Stimulated activated CD4-positive, alpha-beta T cell treated with anti-CD3 and anti-CD28 coated beads, TNF-alpha, amount 100 ng/mL, for 48 hours (primary cell): ENCODE measurements at regions not wholly inside any gene's neighbourhood (a gene's known extent, or its start where the extent isn't known, plus 50 kb on each side); places are given as distances from the start of the nearest gene placed in this dataset.
"Not testable (repeated sequence)": the region's sequence is repeated elsewhere in the genome, so short reads cannot be mapped to it uniquely, and the experiment has no call there.

Experiments used
- DNase-seq, 3 donors: peaks; one replicate each; pipeline ENCODE4 v3.0.0-alpha.2; 2020; ENCODE audit warnings: low read depth in 3 of 3

DNA sequence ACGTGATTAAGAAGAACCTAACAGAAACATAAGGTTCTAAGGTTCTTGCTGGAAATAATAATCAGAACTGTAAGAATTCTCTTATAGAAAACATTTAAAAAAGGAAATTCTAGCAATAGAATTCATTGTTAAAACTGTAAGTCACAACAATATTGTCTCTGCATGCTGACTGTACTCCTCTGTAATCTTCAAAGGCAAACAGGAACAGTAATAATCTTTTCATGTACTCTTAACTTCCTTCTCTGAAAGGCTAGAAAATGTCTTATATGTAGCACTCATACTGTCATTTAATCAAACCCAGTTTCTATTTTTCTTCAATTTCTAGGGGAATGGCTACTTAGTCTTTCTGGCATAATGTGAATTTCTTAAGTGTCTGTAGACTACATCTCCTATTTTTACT lies 103.5 kb upstream of the AGAP9 start:
- not testable (repeated sequence) for DNase-seq

DNA sequence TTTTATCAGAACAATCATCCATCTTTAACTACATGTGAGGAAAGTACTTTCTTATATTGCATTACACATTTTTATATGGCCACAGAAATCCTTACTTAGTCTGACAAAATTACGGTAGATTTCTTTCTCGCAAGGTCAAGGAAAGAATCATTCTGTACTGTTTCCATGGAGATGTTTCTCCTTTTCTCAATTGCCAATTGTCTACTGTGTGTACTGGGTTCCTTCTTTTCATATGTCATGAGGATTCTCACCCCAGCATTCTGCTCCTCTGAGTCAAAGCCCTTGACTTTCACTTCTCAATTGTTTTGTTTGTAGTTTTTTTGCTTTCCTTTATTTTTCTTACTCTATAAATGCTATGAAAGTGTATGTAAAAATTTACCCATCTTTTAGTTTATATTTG lies 99.3 kb upstream of the AGAP9 start:
- DNase-seq, result not testable (repeated sequence)

DNA sequence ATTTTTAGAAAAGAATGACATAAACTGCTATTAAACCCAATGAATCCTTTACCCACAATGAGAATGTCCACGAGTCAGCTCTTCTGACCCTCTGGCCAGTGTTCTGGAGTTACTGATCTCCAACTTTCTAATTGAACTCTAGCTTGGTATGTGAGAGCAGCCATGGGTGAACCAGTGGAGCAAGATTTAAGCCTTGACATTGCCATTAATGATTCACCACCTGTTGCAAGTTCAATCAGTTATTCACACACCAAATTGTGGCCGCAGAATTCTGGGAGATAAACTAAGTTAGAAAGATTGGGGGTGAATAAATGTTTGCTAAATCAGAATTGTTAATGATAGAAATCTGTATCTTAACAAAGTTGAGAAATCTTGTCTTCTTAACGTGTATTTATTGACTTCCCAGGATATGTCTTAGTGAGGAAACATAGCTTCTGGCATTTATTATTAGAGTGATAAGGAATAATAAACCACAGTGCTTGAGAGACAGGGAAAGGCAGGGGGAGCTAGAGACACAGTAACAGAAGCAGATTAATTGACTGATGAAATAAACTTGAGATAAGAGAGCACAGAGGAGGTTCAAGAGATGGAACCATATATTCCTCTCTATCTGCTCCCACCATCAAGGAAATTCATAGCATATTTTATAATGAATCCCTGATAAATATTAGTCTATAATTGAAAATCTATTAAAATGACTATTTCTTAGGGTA lies 96.0 kb upstream of the AGAP9 start:
- DNase-seq, result not testable (repeated sequence)

DNA sequence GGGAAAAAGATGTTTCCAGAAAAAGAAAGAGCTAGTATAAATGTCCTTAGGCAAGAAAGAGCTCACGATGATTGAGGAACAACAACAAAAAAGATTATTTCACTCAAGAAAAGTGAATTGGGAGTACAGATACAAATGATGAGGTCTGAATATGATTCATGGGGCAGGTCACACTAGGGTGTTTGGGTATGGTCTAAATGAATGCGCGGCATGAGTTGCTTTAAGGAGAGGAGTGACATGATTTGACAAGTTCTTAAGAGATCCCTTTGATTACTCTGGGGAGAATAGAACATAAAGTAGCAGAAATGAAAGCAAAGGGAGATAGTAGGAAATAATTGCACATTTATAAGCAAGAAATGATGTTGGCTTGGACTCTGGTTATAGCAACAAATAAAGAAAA lies 85.9 kb upstream of the AGAP9 start:
- DNase-seq, result not testable (repeated sequence)

DNA sequence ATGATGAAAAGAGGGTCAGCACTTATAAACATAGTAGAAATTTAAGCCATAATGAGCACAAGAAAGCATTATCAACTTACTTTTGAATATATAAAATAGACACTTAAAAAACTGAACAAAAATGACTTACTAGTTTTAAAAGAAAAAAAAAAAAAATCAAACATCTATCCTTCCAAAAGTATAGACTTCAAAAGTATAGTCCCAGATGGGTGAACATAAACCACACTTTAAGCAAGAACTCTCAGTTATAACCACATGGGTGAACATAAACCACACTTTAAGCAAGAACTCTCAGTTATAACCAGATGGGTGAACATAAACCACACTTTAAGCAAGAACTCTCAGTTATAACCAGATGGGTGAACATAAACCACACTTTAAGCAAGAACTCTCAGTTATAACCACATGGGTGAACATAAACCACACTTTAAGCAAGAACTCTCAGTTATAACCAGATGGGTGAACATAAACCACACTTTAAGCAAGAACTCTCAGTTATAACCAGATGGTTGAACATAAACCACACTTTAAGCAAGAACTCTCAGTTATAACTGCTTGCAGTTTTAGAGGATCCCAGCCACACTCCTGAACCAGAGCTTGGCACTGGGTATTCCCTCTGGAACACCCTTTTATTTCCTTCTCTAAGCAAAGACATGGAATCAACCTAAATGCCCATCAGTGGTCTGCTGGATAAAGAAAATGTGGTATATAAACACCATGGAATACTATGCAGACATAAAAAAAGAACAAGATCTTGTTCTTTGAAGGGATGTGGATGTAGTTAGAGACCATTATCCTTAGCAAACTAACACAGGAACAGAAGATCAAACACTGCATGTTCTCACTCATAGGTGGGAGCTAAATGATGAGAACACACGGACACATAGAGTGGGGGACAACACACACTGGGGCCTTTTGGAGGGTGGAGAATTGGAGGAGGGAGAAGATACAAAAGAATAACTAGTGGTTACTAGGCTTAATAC lies 82.6 kb upstream of the AGAP9 start:
- not testable (repeated sequence) for DNase-seq

DNA sequence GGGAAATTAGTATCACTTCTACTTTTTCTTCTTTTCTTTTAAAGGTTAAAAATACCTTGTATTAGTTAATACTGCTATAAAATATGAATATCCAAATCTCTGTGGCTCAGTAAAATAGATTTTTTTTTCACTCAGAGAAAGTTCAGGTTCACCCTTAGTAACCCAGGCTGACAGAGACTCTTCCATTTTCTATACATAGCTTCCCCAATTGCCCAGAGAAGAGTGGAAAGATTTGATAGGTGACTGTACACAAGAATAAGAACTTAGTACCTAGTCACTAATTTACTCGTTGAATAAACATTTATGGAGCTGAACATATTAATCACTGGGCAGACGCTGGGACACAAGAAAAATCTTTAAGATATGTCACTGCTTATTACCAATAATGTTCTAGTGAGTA lies 77.2 kb upstream of the AGAP9 start:
- not testable (repeated sequence) for DNase-seq

DNA sequence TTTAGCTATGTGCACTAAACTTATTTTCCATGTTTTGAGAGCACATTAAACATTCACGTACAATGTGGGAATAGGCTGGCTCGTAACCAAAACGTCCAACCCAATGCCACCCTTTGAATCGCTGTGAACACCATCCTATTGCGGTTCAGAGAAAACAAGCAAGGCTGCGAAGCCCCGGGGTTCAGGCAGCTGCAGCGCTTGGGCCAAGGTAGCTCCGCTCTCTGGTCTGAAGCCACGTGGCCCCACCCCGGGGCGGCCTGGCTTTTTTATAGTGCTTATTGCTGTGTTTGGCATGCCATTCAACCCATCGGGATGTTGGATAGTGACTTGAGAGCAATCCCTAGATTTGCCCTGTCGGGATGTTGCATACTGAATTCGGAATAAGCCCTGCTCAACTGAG lies 76.7 kb upstream of the AGAP9 start:
- DNase-seq, result not testable (repeated sequence)

DNA sequence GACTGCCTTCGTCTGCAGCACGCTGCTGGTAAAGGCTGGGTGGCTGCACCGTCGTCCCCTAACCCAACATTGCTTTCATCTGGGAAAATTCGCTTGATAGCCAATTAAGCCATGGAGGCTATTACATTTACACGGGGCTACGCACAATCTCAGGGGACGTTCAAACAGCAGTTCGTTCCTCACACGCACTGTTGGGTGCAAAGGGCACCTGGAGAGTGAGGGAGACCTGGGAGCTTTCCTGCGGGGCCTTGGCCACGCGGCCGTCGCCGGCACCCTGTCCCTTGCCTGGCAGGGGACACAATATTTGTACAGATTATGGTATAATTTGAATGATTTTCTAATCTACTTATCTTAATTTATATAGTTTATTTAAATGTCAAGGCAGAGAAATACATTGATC lies 76.2 kb upstream of the AGAP9 start:
- not testable (repeated sequence) for DNase-seq

DNA sequence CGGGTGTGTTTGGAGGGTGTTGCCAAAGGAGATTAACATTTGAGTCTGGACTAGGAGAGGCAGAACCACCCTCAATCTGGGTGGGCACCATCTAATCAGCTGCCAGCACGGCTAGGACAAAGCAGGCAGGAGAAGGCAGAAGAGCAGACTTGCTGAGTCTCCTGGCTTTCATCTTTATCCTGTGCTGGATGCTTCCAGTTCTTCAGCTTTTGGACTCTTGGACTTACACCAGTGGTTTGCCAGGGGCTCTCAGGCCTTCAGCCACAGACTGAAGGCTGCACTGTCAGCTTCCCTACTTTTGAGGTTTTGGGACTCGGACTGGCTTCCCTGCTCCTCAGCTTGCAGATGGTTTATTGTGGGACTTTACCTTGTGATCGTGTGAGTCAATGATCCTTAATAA lies 70.4 kb upstream of the AGAP9 start:
- DNase-seq, result not testable (repeated sequence)

DNA sequence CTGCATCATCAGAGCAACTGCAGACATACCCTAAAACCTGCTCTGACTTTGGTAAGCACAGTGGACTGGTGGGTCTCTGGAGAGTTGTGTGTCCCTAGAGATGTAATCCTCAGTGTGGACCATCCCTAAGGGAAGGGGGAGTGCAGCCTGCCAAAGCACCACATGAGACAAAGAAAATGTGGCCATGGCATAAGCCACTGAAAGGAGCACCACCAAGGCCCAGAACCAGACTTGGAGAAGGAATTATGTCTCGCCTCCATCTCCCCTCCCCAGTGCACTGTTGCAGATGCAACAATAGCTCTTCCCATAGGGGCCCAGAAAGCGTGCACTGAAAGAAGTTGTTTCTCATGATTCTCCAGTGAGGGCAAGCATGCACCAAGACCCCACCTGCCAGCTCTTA lies 69.7 kb upstream of the AGAP9 start:
- not testable (repeated sequence) for DNase-seq

DNA sequence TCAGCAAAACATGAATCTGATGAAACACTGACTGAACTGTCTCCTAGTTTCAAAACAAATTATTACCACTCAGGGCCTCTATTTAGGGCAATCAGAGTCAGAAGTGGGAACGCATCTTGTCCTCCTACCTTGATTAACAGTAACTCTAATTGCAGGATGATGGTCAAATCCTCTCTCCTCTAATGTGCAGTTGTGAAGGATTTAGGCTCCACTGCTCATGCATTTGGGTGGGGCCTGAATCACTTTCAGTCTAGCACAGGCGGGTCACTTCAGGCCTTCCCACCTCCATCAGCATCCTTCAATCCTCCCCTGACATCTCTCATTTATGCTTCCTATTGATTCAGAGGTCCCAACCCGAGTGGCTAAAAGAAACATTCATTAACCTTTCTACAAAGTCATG lies 67.5 kb upstream of the AGAP9 start:
- DNase-seq, result not testable (repeated sequence)

DNA sequence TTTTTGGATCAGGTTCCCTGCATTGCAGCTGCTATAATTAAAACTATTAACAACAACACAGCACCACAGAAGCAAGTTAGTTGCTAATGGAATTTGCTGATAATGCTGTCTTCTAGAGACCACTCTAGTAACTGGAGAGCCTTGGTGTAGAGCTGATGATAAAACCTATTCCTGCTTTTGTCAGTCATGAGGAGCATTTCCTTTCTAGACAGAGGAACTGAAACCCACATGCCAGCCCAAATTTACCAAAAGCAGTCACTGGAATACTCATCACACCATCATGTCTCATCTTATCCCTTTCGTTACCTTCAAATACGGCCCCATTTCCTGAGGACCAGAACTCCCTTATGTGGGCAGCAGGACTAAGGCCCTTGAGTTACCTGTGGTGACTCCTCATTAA lies 67.1 kb upstream of the AGAP9 start:
- DNase-seq, result not testable (repeated sequence)

DNA sequence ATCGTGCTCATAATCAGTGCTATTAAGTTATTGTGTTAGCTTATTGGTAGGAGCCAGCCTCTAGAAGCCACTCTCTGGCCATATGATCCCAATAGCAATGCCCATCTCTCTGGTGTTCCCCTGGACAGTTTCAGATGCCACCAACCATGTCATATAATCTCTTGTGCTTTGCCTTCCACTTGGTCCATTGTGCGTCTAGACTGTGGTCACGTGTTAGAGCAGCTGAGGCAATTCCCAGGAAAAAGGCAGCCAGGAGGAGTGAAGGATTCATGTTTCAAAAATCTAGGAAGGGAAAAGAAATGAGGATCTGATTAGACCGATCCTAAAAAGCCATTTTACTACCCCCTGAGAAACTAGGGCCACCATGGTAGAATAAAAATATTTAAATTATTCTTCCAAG lies 58.6 kb upstream of the AGAP9 start:
- not testable (repeated sequence) for DNase-seq

DNA sequence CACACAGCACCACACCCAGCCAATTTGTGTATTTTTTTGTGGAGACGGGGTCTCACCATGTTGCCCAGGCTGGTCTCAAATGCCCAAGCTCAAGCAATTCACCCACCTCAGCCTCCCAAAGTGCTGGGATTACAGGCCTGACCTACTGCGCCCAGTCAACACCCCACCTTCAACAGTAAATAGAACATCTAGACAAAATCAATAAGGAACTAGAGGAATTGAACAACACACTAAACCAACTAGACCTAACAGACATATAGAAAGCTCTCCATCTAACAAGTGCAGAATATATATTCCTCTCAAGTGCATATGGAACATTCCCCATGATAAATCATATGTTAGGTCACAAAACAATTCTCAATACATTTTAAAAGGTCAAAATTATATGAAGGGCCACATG lies 56.6 kb upstream of the AGAP9 start:
- not testable (repeated sequence) for DNase-seq

DNA sequence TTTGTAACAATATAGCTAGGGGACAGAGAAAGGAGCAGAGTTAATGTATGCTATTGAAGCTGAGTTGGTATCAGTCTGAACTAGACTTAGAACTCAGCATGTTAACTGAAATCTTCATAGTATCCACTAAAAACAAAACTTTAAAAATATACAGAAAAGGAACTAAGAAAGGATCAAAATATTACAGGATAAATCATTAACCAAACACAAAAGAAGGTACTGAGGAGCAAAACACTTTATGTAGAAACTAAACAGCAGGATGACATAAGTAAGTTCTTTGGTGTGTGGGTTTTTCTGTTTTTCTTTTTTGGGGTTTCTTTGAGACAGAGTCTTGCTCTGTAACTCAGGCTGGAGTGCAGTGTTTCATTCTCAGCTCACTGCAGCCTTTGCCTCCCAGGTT lies 55.1 kb upstream of the AGAP9 start:
- not testable (repeated sequence) for DNase-seq
